HG03280 (cell line): ENCODE measurements at regions not wholly inside any gene's neighbourhood (a gene's known extent, or its start where the extent isn't known, plus 50 kb on each side); places are given as distances from the start of the nearest gene placed in this dataset.

Source experiments
- ATAC-seq: cut with Tn5 transposase; IDR thresholded peaks from one replicate; pipeline ENCODE4 v1.9.1; 2021; ENCODE audit warnings: mild to moderate bottlenecking, moderate library complexity; ENCODE audit not compliant: unreplicated experiment

- ATAC-seq = no peak
These were observed 139.9 kb downstream of the MRPL57 start for GRCh38 chr13:21316376-21316775.

DNA sequence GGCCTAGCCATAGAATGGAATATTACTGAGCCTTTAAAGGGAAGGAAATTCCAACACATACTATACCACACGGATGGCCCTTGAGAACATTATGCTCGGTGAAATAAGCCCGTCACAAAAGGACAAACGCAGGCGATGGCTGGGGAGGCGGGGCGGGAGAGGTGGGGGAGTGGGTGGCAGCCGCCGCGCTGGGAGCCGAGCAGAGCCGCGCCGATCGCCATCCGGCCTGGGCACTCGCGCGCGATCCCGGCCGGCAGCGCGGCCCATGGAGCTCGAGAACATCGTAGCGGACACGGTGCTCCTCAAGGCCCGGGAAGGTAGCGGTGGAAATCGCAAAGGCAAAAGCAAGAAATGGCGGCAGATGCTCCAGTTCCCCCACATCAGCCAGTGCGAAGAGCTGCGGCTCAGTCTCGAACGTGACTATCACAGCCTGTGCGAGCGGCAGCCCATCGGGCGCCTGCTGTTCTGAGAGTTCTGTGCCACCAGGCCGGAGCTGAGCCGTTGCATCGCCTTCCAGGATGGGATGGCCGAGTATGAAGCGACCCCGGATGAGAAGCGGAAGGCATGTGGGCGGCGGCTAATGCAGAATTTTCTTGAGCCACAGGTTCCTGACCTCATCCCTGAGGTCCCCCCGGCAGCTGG, 140.1 kb downstream of the ZDHHC20 start:
- no peak for ATAC-seq

DNA sequence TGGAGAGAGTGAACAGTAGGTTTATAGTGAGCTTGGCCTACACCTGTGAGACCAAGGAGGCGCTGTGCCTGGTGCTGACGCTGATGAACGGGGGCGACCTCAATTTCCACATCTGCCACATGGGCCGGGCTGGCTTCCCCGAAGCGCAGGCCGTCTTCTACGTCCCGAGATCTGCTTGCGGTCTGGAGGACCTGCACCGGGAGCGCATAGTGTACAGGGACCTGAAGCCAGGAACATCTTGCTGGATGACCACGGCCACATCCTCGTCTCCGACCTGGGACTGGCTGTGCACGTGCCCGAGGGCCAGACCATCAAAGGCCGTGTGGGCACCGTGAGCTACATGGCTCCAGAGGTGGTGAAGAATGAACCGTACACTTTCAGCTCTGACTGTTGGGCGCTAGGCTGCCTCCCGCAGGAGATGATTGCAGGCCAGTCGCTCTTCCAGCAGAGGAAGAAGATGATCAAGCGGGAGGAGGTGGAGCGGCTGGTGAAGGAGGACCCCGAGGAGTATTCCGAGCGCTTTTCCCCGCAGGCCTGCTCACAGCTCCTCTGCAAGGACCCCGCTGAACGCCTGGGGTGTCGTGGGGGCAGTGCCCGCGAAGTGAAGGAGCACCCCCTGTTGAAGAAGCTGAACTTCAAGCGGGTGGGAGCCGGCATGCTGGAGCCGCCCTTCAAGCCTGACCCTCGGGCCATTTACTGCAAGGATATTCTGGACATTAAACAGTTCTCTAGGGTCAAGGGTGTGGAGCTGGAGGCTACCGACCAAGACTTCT, 139.0 kb downstream of the ZDHHC20 start:
- ATAC-seq = no peak

GRCh38 chr13:21320642-21321034, 138.5 kb downstream of the ZDHHC20 start:
- no peak for ATAC-seq

- ATAC-seq = no peak
These were observed 137.8 kb downstream of the ZDHHC20 start for GRCh38 chr13:21321269-21321668.

- ATAC-seq = no peak
These were observed 136.7 kb downstream of the ZDHHC20 start for GRCh38 chr13:21322327-21322965.
